ENCODE measurements at regions not wholly inside any gene's neighbourhood (a gene's known extent, or its start where the extent isn't known, plus 50 kb on each side); places are given as distances from the start of the nearest gene placed in this dataset.

DNA sequence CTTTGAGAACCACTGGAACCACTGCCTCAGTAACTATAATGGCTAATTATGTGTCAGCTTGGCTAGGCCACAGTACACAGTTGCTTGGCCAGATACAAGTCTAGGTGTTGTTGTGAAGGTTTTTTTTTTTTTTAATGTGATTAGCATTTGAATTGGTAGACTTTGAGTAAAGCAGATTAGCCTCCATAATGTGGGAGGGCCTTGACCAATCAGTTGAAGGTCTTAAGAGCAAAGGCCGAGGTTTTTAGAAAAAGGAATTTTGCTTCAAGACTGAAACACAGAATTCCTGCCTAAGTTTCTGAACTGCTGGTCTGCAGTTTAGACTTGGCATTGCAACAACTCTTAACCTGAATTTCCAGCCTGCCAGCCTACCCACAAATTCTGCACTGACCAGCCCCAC, 451.6 kb upstream of the AZI2 start:
- Histone ChIP-seq H3K4me1 (no peaks in the 10 kb centered on the region), H3K36me3 (no peaks in the 10 kb centered on the region), H3K27ac (no peak overlapping the region), H3K4me3 (no peak overlapping the region), H3K9me3 (no peaks in the 10 kb centered on the region), H3K27me3 (no peaks in the 10 kb centered on the region)
- DNase-seq = no peak
- TF ChIP-seq POLR2AphosphoS5 (IDR thresholded peaks at IDR 0.05) (no peak), CTCF (IDR thresholded peaks at IDR 0.05) (no peak), POLR2A (IDR thresholded peaks at IDR 0.05) (no peak), EP300 (IDR thresholded peaks at IDR 0.05) (no peak)
- no peak for ATAC-seq (ENCODE audit: low FRiP score in 2 of 2)
- WGBS, 2 donors = 94 to 96% methylated on average over 1 of the region's 1 CpG

- no peaks in the 10 kb centered on the region for H3K36me3 ChIP-seq
- no peak for DNase-seq
- no peak overlapping the region for H3K27ac ChIP-seq
- H3K4me1 ChIP-seq = no peaks in the 10 kb centered on the region
- H3K4me3 ChIP-seq = no peak overlapping the region
- no peaks in the 10 kb centered on the region for H3K27me3 ChIP-seq
- TF ChIP-seq POLR2A (IDR thresholded peaks at IDR 0.05) = no peak
- no peak for TF ChIP-seq EP300 (IDR thresholded peaks at IDR 0.05)
- no peak for TF ChIP-seq CTCF (IDR thresholded peaks at IDR 0.05)
- TF ChIP-seq POLR2AphosphoS5 (IDR thresholded peaks at IDR 0.05) = no peak
- ATAC-seq (ENCODE audit: low FRiP score in 2 of 2) = no peak
- 77 to 97% methylated on average over 3 to 4 of the region's 4 CpGs for WGBS, 2 donors
- no peaks in the 10 kb centered on the region for H3K9me3 ChIP-seq
Measured at GRCh38 chr3:28808068-28808467, 459.4 kb upstream of the AZI2 start.

DNA sequence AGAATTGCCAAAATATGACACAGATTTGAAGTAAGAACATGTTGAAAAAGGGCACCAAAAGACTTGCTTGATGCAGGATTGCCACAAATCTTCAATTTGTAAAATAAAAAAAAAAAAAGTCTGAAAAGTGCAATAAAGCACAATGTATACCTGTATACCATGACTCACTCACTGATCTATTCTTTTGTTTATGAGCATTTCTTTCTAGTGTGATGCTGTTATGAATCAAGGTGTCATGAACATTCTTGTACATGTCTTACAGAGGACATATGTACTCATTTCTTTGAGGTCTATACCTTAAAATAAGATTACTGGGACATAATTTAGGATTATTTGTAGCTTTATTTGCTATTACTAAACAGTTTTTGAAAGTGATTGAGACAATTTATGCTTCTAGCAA, 464.9 kb upstream of the RBMS3 start:
- ATAC-seq (ENCODE audit: low FRiP score in 2 of 2) = no peak

GRCh38 chr3:28824316-28824715, 456.6 kb upstream of the RBMS3 start:
- WGBS, 2 donors = 53 to 57% methylated on average over 1 of the region's 1 CpG
- H3K9me3 ChIP-seq = no peaks in the 10 kb centered on the region
- no peak for ATAC-seq (ENCODE audit: low FRiP score in 2 of 2)

More for the DNA sequence above, 464.9 kb upstream of the RBMS3 start:
- H3K27me3 ChIP-seq = no peaks in the 10 kb centered on the region
- H3K36me3 ChIP-seq = no peaks in the 10 kb centered on the region
- no peak overlapping the region for H3K4me3 ChIP-seq
- H3K4me1 ChIP-seq = no peaks in the 10 kb centered on the region
- H3K27ac ChIP-seq = no peak overlapping the region
- no peak for DNase-seq
- TF ChIP-seq CTCF (IDR thresholded peaks at IDR 0.05) (no peak), POLR2AphosphoS5 (IDR thresholded peaks at IDR 0.05) (no peak), EP300 (IDR thresholded peaks at IDR 0.05) (no peak), POLR2A (IDR thresholded peaks at IDR 0.05) (no peak)
- H3K9me3 ChIP-seq = no peaks in the 10 kb centered on the region

More at GRCh38 chr3:28824316-28824715, 456.6 kb upstream of the RBMS3 start:
- TF ChIP-seq POLR2A (IDR thresholded peaks at IDR 0.05) (no peak), EP300 (IDR thresholded peaks at IDR 0.05) (no peak), POLR2AphosphoS5 (IDR thresholded peaks at IDR 0.05) (no peak), CTCF (IDR thresholded peaks at IDR 0.05) (no peak)
- Histone ChIP-seq H3K4me3 (no peak overlapping the region), H3K4me1 (no peaks in the 10 kb centered on the region), H3K36me3 (no peaks in the 10 kb centered on the region), H3K27ac (no peak overlapping the region), H3K27me3 (no peaks in the 10 kb centered on the region)
- no peak for DNase-seq

Measured in upper lobe of left lung (tissue), 6 donors.